Heart left ventricle (tissue), 16 donors: ENCODE measurements at regions not wholly inside any gene's neighbourhood (a gene's known extent, or its start where the extent isn't known, plus 50 kb on each side); places are given as distances from the start of the nearest gene placed in this dataset.

ENCODE experiments used
- ATAC-seq, 4 donors: fragments of 200-7000 bp; cut with Tn5 transposase; one replicate each; pipeline ENCODE4 v1.9.1; 2020 to 2022; ENCODE audit warnings: moderate library complexity in 4 of 4, mild to moderate bottlenecking in 3 of 4, moderate number of reproducible peaks in 1 of 4
- DNase-seq, 5 donors: peaks; one replicate each; pipeline ENCODE4 v3.0.0-alpha.2; 2020
- H3K27ac ChIP-seq, 12 donors: fragments of 200-600 bp; sonication (generic) in 4 of 12; one replicate each; pipeline versions ENCODE4 v1.5.0 to v1.8.0; 2016 to 2022; ENCODE audit warnings: mild to moderate bottlenecking in 2 of 12
- H3K27me3 ChIP-seq, 9 donors: fragments of 200-600 bp; sonication (generic) in 2 of 9; one replicate each; pipeline versions ENCODE4 v1.5.1 to v1.8.0; 2016 to 2022; ENCODE audit warnings: mild to moderate bottlenecking in 3 of 9
- H3K36me3 ChIP-seq, 9 donors: fragments of 200-600 bp; sonication (generic) in 2 of 9; one replicate each; pipeline versions ENCODE4 v1.5.0 to v1.8.0; 2018 to 2022; ENCODE audit warnings: mild to moderate bottlenecking in 2 of 9
- H3K4me1 ChIP-seq, 12 donors: fragments of 200-600 bp; sonication (generic) in 4 of 12; one replicate each; pipeline versions ENCODE4 v1.5.0 to v1.8.0; 2016 to 2022; ENCODE audit warnings: mild to moderate bottlenecking in 3 of 12
- H3K4me3 ChIP-seq, 12 donors: fragments of 200-600 bp; sonication (generic) in 4 of 12; one replicate each; pipeline versions ENCODE4 v1.5.0 to v1.8.0; 2017 to 2022; ENCODE audit warnings: mild to moderate bottlenecking in 9 of 12, moderate library complexity in 4 of 12
- H3K9me3 ChIP-seq, 12 donors: fragments of 200-600 bp; sonication (generic) in 4 of 12; one replicate each; pipeline versions ENCODE4 v1.5.0 to v1.8.0; 2016 to 2022; ENCODE audit warnings: mild to moderate bottlenecking in 1 of 12
- POLR2A ChIP-seq, 2 donors: fragments of 450-650 bp; IDR thresholded peaks; one replicate each; pipeline ENCODE4 v1.6.1; 2017; ENCODE audit warnings: antibody characterized with exemption in 2 of 2, mild to moderate bottlenecking in 2 of 2, moderate library complexity in 2 of 2
- WGBS, 4 donors: extraction: QIAGEN DNeasy Blood & Tissue Kit in 2 of 4; methylation state at CpG; one replicate each; pipeline versions ENCODE4 v1.1.5 to v1.1.7; 2013 to 2018; 5-methylcytosine and 5-hydroxymethylcytosine counted together
- intact Hi-C, 10 donors: fragments of 100-400 bp; cut with DNase I; formaldehyde crosslinking; loops; one replicate each; pipeline versions ENCODE4 v1.11.1 to v1.14.2; 2022
- TF ChIP-seq, protein P1 (sequence below), 12 donors: fragments of 200-600 bp; sonication (generic) in 4 of 12; IDR thresholded peaks; one replicate each; pipeline versions ENCODE4 v1.5.0 to v1.8.0; 2018 to 2022; ENCODE audit warnings: antibody characterized with exemption in 12 of 12, mild to moderate bottlenecking in 5 of 12
- donor health status: ischemic (EF 13 %, LVEDD 7.1; RV severe dilation, severe dysfunction).
- donor health status: healthy with polysubstance abuse.
- donor health status: DM: no; HTN: yes; CAD: no.
- donor health status: DM: no; HTN: no; CAD: no.
- donor health status: ischemic (EF 25% LVEDD 6.9; RV normal size, moderate dysfunction).
- donor health status: ischemic (EF 25% LVEDD 5.7; RV mildly dilated, moderate dysfunction).
- donor health status: healthy.
- donor health status: DM: yes; HTN: yes; CAD: no.
- donor health status: ischemic (EF 35%, LVEDD 5.7; RV mildly dilated, moderate dysfunction).
- donor health status: nonischemic (EF 11% LVEDD 7.7; RV severe dilation, severe dysfunction).
- donor health status: DM: yes; HTN: yes; CAD: no.
- donor health status: PGD.
- donor health status: ischemic (EF 29% LVEDD 5.4; RV normal size, mild dysfunction).
- donor health status: nonischemic (EF 23%, LVEDD 6.1; RV moderate dilation, normal function).

DNA sequence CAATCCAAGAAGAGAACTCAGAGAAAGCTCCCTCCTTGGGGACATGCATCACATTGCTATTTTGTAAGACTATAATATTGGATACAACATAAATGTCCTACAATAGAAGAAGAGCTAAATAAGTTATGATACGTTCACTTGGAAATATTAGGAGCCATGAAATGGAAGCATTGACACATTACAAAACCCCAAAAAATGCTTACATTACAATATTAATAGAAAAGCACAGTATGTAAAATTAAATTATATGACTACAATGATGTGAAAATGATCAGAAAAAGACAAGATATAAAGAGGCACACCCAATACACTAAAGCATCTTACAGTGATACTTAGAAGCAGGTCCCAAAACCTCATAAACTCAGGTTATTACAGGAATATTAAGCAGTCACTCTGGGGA, 694.1 kb downstream of the TOX3 start:
- WGBS, 4 donors = 60 to 82% (median 72%) methylated on average over 1 of the region's 1 CpG
- intact Hi-C loops = no loop called here
- DNase-seq = no peak

DNA sequence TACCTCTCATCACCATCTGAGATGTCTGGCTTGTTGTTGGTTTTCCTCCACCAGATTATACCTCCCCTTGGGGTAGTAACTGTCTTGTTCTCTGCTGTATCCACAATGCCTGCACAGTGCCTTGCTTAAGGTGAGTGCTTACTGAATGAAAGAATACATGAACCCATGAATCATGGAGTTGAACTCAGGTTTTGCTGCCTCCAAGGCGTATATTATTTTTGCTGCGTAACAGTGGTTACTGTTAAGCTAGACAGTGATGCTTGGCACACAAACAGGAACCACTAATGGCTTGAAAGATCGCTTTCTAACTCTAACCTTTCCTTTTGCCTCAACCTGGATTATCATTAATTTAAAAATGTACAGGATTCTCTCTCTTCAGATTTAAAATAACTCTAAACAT, 695.8 kb downstream of the TOX3 start:
- Histone ChIP-seq H3K4me3 (no peak overlapping the region), H3K36me3 (no peaks in the 10 kb centered on the region), H3K27me3 (no peaks in the 10 kb centered on the region), H3K9me3 (peaks cover 0 to 12% (median 0%) of the 10 kb centered on the region in 12 donors), H3K4me1 (no peaks in the 10 kb centered on the region), H3K27ac (no peak overlapping the region)
- DNase-seq (no peak), ATAC-seq (no peak)
- WGBS, 4 donors = 86 to 93% (median 92%) methylated on average over 3 of the region's 3 CpGs
- TF ChIP-seq POLR2A (IDR thresholded peaks at IDR 0.05) = no peak
- TF ChIP-seq, protein P1, sequence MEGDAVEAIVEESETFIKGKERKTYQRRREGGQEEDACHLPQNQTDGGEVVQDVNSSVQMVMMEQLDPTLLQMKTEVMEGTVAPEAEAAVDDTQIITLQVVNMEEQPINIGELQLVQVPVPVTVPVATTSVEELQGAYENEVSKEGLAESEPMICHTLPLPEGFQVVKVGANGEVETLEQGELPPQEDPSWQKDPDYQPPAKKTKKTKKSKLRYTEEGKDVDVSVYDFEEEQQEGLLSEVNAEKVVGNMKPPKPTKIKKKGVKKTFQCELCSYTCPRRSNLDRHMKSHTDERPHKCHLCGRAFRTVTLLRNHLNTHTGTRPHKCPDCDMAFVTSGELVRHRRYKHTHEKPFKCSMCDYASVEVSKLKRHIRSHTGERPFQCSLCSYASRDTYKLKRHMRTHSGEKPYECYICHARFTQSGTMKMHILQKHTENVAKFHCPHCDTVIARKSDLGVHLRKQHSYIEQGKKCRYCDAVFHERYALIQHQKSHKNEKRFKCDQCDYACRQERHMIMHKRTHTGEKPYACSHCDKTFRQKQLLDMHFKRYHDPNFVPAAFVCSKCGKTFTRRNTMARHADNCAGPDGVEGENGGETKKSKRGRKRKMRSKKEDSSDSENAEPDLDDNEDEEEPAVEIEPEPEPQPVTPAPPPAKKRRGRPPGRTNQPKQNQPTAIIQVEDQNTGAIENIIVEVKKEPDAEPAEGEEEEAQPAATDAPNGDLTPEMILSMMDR (IDR thresholded peaks at IDR 0.05) = no peak
- intact Hi-C loops = no loop called here

More for the DNA sequence above, 694.1 kb downstream of the TOX3 start:
- no peaks in the 10 kb centered on the region for H3K4me1 ChIP-seq
- TF ChIP-seq, protein P1 (IDR thresholded peaks at IDR 0.05) = no peak
- TF ChIP-seq POLR2A (IDR thresholded peaks at IDR 0.05) = no peak
- ATAC-seq = no peak
- no peak overlapping the region for H3K4me3 ChIP-seq
- peaks cover 0 to 12% (median 0%) of the 10 kb centered on the region in 12 donors for H3K9me3 ChIP-seq
- no peak overlapping the region for H3K27ac ChIP-seq
- no peaks in the 10 kb centered on the region for H3K36me3 ChIP-seq
- no peaks in the 10 kb centered on the region for H3K27me3 ChIP-seq

- WGBS, 4 donors = 68 to 78% (median 72%) methylated on average over 1 of the region's 1 CpG
- intact Hi-C loops = no loop called here
- DNase-seq = no peak
- Histone ChIP-seq H3K4me1 (no peaks in the 10 kb centered on the region), H3K27ac (no peak overlapping the region), H3K36me3 (no peaks in the 10 kb centered on the region), H3K9me3 (peaks cover 0 to 12% (median 0%) of the 10 kb centered on the region in 12 donors), H3K4me3 (no peak overlapping the region), H3K27me3 (no peaks in the 10 kb centered on the region)
- ATAC-seq = no peak
- TF ChIP-seq, protein P1 (IDR thresholded peaks at IDR 0.05) = no peak
- TF ChIP-seq POLR2A (IDR thresholded peaks at IDR 0.05) = no peak
Observed at GRCh38 chr16:51849715-51850114, 697.2 kb downstream of the TOX3 start.

DNA sequence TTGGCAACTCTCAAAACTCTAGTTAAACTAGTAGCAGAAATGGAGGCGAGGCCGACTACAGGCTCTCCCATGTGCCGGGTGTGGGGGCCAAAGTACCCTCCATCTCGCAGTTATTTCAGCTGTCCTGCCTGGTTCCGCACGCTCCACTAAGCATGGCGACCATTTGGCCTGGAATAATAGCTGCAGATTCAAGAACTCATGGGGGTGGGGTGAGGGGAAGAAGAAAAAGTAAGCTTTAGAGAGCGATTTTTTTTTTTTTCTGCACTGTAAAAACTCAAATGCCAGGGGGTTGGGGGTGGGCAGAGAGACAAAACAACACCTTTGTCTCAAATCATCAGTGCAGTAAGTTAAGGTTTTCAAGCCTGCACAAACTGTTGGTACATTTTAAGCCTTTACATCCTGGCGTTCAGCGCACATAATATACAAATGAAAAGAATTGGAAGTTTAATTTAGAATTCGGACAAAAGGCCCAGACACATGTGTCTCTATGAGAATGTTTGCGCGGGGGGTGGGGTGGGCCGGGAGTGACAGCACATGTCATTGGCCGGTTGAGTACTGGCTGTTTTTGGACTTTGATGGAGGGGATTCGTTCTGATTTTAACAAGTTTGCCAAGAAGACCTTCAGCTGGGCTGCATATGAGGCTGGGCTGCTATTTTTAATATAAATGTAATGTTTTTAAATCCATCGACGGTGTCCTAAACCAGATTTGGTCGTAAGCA, 694.7 kb upstream of the SALL1 start:
- DNase-seq (no peak), ATAC-seq (no peak)
- Histone ChIP-seq H3K9me3 (no peaks in the 10 kb centered on the region), H3K4me3 (no peak overlapping the region), H3K27ac (no peak overlapping the region), H3K4me1 (no peaks in the 10 kb centered on the region), H3K36me3 (no peaks in the 10 kb centered on the region), H3K27me3 (no peaks in the 10 kb centered on the region)
- TF ChIP-seq, protein P1 (IDR thresholded peaks at IDR 0.05) = no peak
- intact Hi-C loops = no loop called here
- 79 to 87% (median 81%) methylated on average over 19 of the region's 19 CpGs for WGBS, 4 donors
